ENCODE measurements at regions not wholly inside any gene's neighbourhood (a gene's known extent, or its start where the extent isn't known, plus 50 kb on each side); places are given as distances from the start of the nearest gene placed in this dataset.

DNA sequence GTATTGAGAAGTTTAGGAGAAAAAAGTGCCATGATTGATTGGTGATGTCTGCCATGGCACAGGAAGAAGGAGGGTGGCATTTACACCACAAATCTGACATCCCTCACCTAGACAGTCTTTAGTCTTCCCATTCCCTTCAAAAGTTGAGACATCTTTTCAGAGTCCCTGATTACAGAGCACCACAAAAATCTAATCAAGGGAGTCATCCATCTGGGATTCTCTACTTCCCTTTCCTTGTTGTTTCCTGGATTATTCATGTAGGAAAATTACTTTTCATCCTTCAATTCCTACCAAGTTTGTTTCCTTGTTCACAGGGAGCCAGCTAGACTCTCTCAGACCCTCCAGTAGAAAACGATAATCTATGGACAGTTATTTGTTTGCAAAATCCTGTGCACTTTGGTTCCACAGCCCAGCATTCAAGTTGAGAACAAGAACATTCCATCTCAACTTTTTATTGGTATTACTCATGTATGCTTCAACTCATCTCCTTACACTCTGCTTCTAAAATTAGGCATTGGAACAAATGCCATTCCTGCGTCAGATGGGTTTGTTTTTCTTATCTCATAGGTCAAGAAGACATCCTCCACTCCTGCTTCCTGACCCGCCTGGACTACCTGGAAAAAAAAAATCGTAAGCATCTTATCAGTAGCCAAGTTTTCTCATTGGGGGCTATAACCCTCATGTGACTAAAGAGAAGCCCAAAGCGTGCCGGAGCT is 259.9 kb downstream of the FOXO1 start:
- TF ChIP-seq, protein P1, sequence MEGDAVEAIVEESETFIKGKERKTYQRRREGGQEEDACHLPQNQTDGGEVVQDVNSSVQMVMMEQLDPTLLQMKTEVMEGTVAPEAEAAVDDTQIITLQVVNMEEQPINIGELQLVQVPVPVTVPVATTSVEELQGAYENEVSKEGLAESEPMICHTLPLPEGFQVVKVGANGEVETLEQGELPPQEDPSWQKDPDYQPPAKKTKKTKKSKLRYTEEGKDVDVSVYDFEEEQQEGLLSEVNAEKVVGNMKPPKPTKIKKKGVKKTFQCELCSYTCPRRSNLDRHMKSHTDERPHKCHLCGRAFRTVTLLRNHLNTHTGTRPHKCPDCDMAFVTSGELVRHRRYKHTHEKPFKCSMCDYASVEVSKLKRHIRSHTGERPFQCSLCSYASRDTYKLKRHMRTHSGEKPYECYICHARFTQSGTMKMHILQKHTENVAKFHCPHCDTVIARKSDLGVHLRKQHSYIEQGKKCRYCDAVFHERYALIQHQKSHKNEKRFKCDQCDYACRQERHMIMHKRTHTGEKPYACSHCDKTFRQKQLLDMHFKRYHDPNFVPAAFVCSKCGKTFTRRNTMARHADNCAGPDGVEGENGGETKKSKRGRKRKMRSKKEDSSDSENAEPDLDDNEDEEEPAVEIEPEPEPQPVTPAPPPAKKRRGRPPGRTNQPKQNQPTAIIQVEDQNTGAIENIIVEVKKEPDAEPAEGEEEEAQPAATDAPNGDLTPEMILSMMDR (IDR thresholded peaks at IDR 0.05; ENCODE audit: low read depth, low read length) = no peak
- TF ChIP-seq, protein P2, sequence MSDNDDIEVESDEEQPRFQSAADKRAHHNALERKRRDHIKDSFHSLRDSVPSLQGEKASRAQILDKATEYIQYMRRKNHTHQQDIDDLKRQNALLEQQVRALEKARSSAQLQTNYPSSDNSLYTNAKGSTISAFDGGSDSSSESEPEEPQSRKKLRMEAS (IDR thresholded peaks at IDR 0.05; ENCODE audit: low read depth, low read length) = no peak
- TF ChIP-seq POLR2A (IDR thresholded peaks at IDR 0.05; ENCODE audit: extremely low read depth, insufficient read length) = no peak
- no peak for TF ChIP-seq MYC (IDR thresholded peaks at IDR 0.05; ENCODE audit: low read depth, low read length)

Measured in NB4 (cell line).